ENCODE measurements at regions not wholly inside any gene's neighbourhood (a gene's known extent, or its start where the extent isn't known, plus 50 kb on each side); places are given as distances from the start of the nearest gene placed in this dataset.

- no peak overlapping the region for H3K27ac Mint-ChIP-seq
- H3K9me3 Mint-ChIP-seq = peaks cover 22% of the 10 kb centered on the region
- no peaks in the 10 kb centered on the region for H3K36me3 Mint-ChIP-seq (ENCODE audit: low read depth)
- H3K4me3 Mint-ChIP-seq = no peak overlapping the region
- H3K4me1 Mint-ChIP-seq (ENCODE audit: low read depth) = no peaks in the 10 kb centered on the region
- H3K27me3 Mint-ChIP-seq (ENCODE audit: low read depth) = no peaks in the 10 kb centered on the region
Observed at GRCh38 chr16:63577891-63578290, 1541.7 kb upstream of the CDH8 start.

GRCh38 chr16:63575041-63575440, 1538.8 kb upstream of the CDH8 start:
- peaks cover 20% of the 10 kb centered on the region for H3K9me3 Mint-ChIP-seq
- H3K27ac Mint-ChIP-seq = no peak overlapping the region
- no peak overlapping the region for H3K4me3 Mint-ChIP-seq
- H3K4me1 Mint-ChIP-seq (ENCODE audit: low read depth) = no peaks in the 10 kb centered on the region
- no peaks in the 10 kb centered on the region for H3K27me3 Mint-ChIP-seq (ENCODE audit: low read depth)
- no peaks in the 10 kb centered on the region for H3K36me3 Mint-ChIP-seq (ENCODE audit: low read depth)

- Mint-ChIP-seq H3K4me1 (ENCODE audit: low read depth) (no peaks in the 10 kb centered on the region), H3K9me3 (peaks cover 16% of the 10 kb centered on the region), H3K36me3 (ENCODE audit: low read depth) (no peaks in the 10 kb centered on the region), H3K4me3 (no peak overlapping the region), H3K27ac (no peak overlapping the region), H3K27me3 (ENCODE audit: low read depth) (no peaks in the 10 kb centered on the region)
Observed at GRCh38 chr16:63568164-63568563, 1531.9 kb upstream of the CDH8 start.

GRCh38 chr16:63563819-63564505, 1527.7 kb upstream of the CDH8 start:
- H3K9me3 Mint-ChIP-seq = peaks cover 23% of the 10 kb centered on the region
- H3K36me3 Mint-ChIP-seq (ENCODE audit: low read depth) = no peaks in the 10 kb centered on the region
- no peak overlapping the region for H3K4me3 Mint-ChIP-seq
- no peaks in the 10 kb centered on the region for H3K4me1 Mint-ChIP-seq (ENCODE audit: low read depth)
- H3K27me3 Mint-ChIP-seq (ENCODE audit: low read depth) = no peaks in the 10 kb centered on the region
- no peak overlapping the region for H3K27ac Mint-ChIP-seq

- Mint-ChIP-seq H3K36me3 (ENCODE audit: low read depth) (no peaks in the 10 kb centered on the region), H3K27ac (no peak overlapping the region), H3K4me3 (no peak overlapping the region), H3K4me1 (ENCODE audit: low read depth) (no peaks in the 10 kb centered on the region), H3K27me3 (ENCODE audit: low read depth) (no peaks in the 10 kb centered on the region), H3K9me3 (peaks cover 27% of the 10 kb centered on the region)
Observed at GRCh38 chr16:63553980-63554379, 1517.7 kb upstream of the CDH8 start.

GRCh38 chr16:63539276-63539675, 1503.0 kb upstream of the CDH8 start:
- H3K27me3 Mint-ChIP-seq (ENCODE audit: low read depth) = no peaks in the 10 kb centered on the region

GRCh38 chr16:63530974-63531373, 1494.7 kb upstream of the CDH8 start:
- Mint-ChIP-seq H3K36me3 (ENCODE audit: low read depth) (no peaks in the 10 kb centered on the region), H3K4me1 (ENCODE audit: low read depth) (no peaks in the 10 kb centered on the region), H3K27me3 (ENCODE audit: low read depth) (no peaks in the 10 kb centered on the region), H3K4me3 (no peak overlapping the region), H3K27ac (no peak overlapping the region), H3K9me3 (peaks cover 28% of the 10 kb centered on the region)

More at GRCh38 chr16:63539276-63539675, 1503.0 kb upstream of the CDH8 start:
- peaks cover 8% of the 10 kb centered on the region for H3K9me3 Mint-ChIP-seq
- H3K27ac Mint-ChIP-seq = no peak overlapping the region
- H3K36me3 Mint-ChIP-seq (ENCODE audit: low read depth) = no peaks in the 10 kb centered on the region
- no peak overlapping the region for H3K4me3 Mint-ChIP-seq
- no peaks in the 10 kb centered on the region for H3K4me1 Mint-ChIP-seq (ENCODE audit: low read depth)

GRCh38 chr16:63530208-63530607, 1494.0 kb upstream of the CDH8 start:
- H3K4me1 Mint-ChIP-seq (ENCODE audit: low read depth) = no peaks in the 10 kb centered on the region
- H3K36me3 Mint-ChIP-seq (ENCODE audit: low read depth) = no peaks in the 10 kb centered on the region
- H3K4me3 Mint-ChIP-seq = no peak overlapping the region
- H3K27ac Mint-ChIP-seq = no peak overlapping the region
- H3K27me3 Mint-ChIP-seq (ENCODE audit: low read depth) = no peaks in the 10 kb centered on the region
- H3K9me3 Mint-ChIP-seq = peaks cover 28% of the 10 kb centered on the region

- Mint-ChIP-seq H3K4me3 (no peak overlapping the region), H3K9me3 (peaks cover 22% of the 10 kb centered on the region), H3K36me3 (ENCODE audit: low read depth) (no peaks in the 10 kb centered on the region), H3K27ac (no peak overlapping the region), H3K27me3 (ENCODE audit: low read depth) (no peaks in the 10 kb centered on the region), H3K4me1 (ENCODE audit: low read depth) (no peaks in the 10 kb centered on the region)
Observed at GRCh38 chr16:63527404-63527803, 1491.2 kb upstream of the CDH8 start.

GRCh38 chr16:63516394-63516793, 1480.2 kb upstream of the CDH8 start:
- Mint-ChIP-seq H3K36me3 (ENCODE audit: low read depth) (no peaks in the 10 kb centered on the region), H3K27me3 (ENCODE audit: low read depth) (no peaks in the 10 kb centered on the region), H3K9me3 (peaks cover 6% of the 10 kb centered on the region), H3K4me3 (no peak overlapping the region), H3K4me1 (ENCODE audit: low read depth) (no peaks in the 10 kb centered on the region), H3K27ac (no peak overlapping the region)

- H3K4me3 Mint-ChIP-seq = no peak overlapping the region
- H3K27me3 Mint-ChIP-seq (ENCODE audit: low read depth) = no peaks in the 10 kb centered on the region
- peaks cover 10% of the 10 kb centered on the region for H3K9me3 Mint-ChIP-seq
- H3K27ac Mint-ChIP-seq = no peak overlapping the region
- H3K36me3 Mint-ChIP-seq (ENCODE audit: low read depth) = no peaks in the 10 kb centered on the region
- H3K4me1 Mint-ChIP-seq (ENCODE audit: low read depth) = no peaks in the 10 kb centered on the region
Observed at GRCh38 chr16:63512910-63513309, 1476.7 kb upstream of the CDH8 start.

- H3K4me1 Mint-ChIP-seq (ENCODE audit: low read depth) = no peaks in the 10 kb centered on the region
- H3K9me3 Mint-ChIP-seq = peaks cover 7% of the 10 kb centered on the region
- no peak overlapping the region for H3K27ac Mint-ChIP-seq
- H3K36me3 Mint-ChIP-seq (ENCODE audit: low read depth) = no peaks in the 10 kb centered on the region
- H3K27me3 Mint-ChIP-seq (ENCODE audit: low read depth) = no peaks in the 10 kb centered on the region
- H3K4me3 Mint-ChIP-seq = no peak overlapping the region
Observed at GRCh38 chr16:63497408-63497807, 1461.2 kb upstream of the CDH8 start.

GRCh38 chr16:63496282-63496681, 1460.0 kb upstream of the CDH8 start:
- Mint-ChIP-seq H3K4me1 (ENCODE audit: low read depth) (no peaks in the 10 kb centered on the region), H3K9me3 (peaks cover 12% of the 10 kb centered on the region), H3K36me3 (ENCODE audit: low read depth) (no peaks in the 10 kb centered on the region), H3K27me3 (ENCODE audit: low read depth) (no peaks in the 10 kb centered on the region), H3K27ac (no peak overlapping the region), H3K4me3 (no peak overlapping the region)

GRCh38 chr16:63488955-63489354, 1452.7 kb upstream of the CDH8 start:
- H3K27ac Mint-ChIP-seq = no peak overlapping the region
- H3K4me3 Mint-ChIP-seq = no peak overlapping the region
- H3K4me1 Mint-ChIP-seq (ENCODE audit: low read depth) = no peaks in the 10 kb centered on the region
- H3K9me3 Mint-ChIP-seq = peaks cover 26% of the 10 kb centered on the region
- H3K36me3 Mint-ChIP-seq (ENCODE audit: low read depth) = no peaks in the 10 kb centered on the region
- no peaks in the 10 kb centered on the region for H3K27me3 Mint-ChIP-seq (ENCODE audit: low read depth)

- Mint-ChIP-seq H3K4me3 (no peak overlapping the region), H3K27me3 (ENCODE audit: low read depth) (no peaks in the 10 kb centered on the region), H3K4me1 (ENCODE audit: low read depth) (no peaks in the 10 kb centered on the region), H3K36me3 (ENCODE audit: low read depth) (no peaks in the 10 kb centered on the region), H3K9me3 (peaks cover 20% of the 10 kb centered on the region), H3K27ac (no peak overlapping the region)
Observed at GRCh38 chr16:63481060-63481459, 1444.8 kb upstream of the CDH8 start.

GRCh38 chr16:63473725-63474124, 1437.5 kb upstream of the CDH8 start:
- no peak overlapping the region for H3K27ac Mint-ChIP-seq
- H3K9me3 Mint-ChIP-seq = peaks cover 17% of the 10 kb centered on the region

More at GRCh38 chr16:63473725-63474124, 1437.5 kb upstream of the CDH8 start:
- H3K27me3 Mint-ChIP-seq (ENCODE audit: low read depth) = no peaks in the 10 kb centered on the region
- no peaks in the 10 kb centered on the region for H3K36me3 Mint-ChIP-seq (ENCODE audit: low read depth)
- H3K4me1 Mint-ChIP-seq (ENCODE audit: low read depth) = no peaks in the 10 kb centered on the region
- H3K4me3 Mint-ChIP-seq = no peak overlapping the region
